Bronchial epithelial cell (primary cell): ENCODE measurements at regions not wholly inside any gene's neighbourhood (a gene's known extent, or its start where the extent isn't known, plus 50 kb on each side); places are given as distances from the start of the nearest gene placed in this dataset.
"Not testable (repeated sequence)": the region's sequence is repeated elsewhere in the genome, so short reads cannot be mapped to it uniquely, and the experiment has no call there.

Source experiments
- DNase-seq: peaks from one replicate; pipeline ENCODE4 v3.0.0-alpha.2; 2010; ENCODE audit warnings: low read depth
- FAIRE-seq: peaks from 2 replicates; lab custom pipeline; 2011; peaks lifted over from hg19 to GRCh38; lab: Jason Lieb, UNC
- H3K27me3 ChIP-seq: 2 replicates; pipeline ENCODE4 v1.5.1; 2011; ENCODE audit warnings: low read length; ENCODE audit not compliant: control insufficient read depth, insufficient read depth
- H3K36me3 ChIP-seq: 2 replicates; pipeline ENCODE4 v1.5.1; 2011; ENCODE audit warnings: low read length; ENCODE audit not compliant: control insufficient read depth, insufficient read depth
- H3K4me3 ChIP-seq: 2 replicates; pipeline ENCODE4 v1.5.1; 2011; ENCODE audit warnings: mild to moderate bottlenecking, low read depth, low read length, control low read depth
- TF ChIP-seq, protein P1 (sequence below): IDR thresholded peaks from 2 replicates; pipeline ENCODE4 v1.5.1; 2011; ENCODE audit warnings: mild to moderate bottlenecking, moderate library complexity, low read length, control low read depth, inconsistent platforms; ENCODE audit not compliant: insufficient read depth, severe bottlenecking

GRCh38 chr3:86887876-86888275, 103.1 kb downstream of the VGLL3 start:
- no peaks in the 10 kb centered on the region for H3K27me3 ChIP-seq
- no peaks in the 10 kb centered on the region for H3K36me3 ChIP-seq
- FAIRE-seq (no peak), DNase-seq (peak; percentile 22)
- H3K4me3 ChIP-seq = no peak overlapping the region
- TF ChIP-seq, protein P1, sequence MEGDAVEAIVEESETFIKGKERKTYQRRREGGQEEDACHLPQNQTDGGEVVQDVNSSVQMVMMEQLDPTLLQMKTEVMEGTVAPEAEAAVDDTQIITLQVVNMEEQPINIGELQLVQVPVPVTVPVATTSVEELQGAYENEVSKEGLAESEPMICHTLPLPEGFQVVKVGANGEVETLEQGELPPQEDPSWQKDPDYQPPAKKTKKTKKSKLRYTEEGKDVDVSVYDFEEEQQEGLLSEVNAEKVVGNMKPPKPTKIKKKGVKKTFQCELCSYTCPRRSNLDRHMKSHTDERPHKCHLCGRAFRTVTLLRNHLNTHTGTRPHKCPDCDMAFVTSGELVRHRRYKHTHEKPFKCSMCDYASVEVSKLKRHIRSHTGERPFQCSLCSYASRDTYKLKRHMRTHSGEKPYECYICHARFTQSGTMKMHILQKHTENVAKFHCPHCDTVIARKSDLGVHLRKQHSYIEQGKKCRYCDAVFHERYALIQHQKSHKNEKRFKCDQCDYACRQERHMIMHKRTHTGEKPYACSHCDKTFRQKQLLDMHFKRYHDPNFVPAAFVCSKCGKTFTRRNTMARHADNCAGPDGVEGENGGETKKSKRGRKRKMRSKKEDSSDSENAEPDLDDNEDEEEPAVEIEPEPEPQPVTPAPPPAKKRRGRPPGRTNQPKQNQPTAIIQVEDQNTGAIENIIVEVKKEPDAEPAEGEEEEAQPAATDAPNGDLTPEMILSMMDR = no peak

DNA sequence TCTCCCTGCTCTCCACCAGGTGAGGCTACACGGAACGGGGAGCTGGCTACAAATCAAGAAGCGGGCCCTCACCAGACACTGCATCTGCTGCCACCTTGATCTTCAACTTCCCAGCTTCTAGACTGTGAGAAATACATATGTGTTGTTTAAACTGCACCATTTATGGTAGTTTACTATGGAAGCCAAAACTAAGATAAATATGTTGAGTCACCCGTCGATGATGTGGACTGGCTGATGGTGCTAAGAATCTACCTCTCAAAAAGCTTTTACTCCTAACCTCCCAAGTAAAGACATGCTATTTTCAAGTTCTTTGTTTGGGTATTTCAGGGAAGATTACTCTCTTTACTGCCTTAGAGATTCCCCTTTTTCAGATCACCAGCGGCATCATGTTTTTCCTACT, 110.9 kb downstream of the VGLL3 start:
- TF ChIP-seq, protein P1 = no peak

DNA sequence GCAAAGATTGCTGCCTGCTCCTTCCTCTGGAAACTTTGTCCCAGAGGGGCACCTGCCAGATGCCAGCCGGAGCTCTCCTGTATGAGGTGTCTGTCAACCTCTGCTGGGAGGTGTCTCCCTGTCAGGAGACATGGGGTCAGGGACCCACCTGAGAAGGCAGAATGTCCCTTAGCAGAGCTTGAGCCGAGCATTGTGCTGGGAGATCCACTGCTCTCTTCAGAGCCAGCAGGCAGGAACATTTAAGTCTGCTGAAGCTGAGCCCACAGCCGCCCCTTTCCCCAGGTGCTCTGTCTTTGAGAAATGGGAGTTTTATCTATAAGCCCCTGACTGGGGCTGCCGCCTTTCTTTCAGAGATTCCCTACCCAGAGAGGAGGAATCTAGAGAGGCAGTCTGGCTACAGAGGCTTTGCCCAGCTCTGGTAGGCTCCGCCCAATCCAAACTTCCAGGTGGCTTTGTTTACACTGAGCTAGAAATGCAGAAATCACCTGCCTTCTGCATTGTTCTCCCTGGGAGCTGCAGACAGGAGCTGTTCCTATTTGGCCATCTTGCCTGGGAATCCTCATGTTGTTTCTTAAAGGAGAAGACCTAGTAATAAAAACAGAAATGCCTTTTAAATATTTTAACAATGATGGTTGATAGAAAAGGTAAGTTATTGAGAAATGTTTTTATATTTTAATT, 114.3 kb downstream of the VGLL3 start:
- H3K4me3 ChIP-seq, FAIRE-seq, H3K27me3 ChIP-seq, H3K36me3 ChIP-seq: not testable (repeated sequence)
- peak; percentile 5 for DNase-seq

More for the DNA sequence above, 110.9 kb downstream of the VGLL3 start:
- H3K27me3 ChIP-seq = no peaks in the 10 kb centered on the region
- DNase-seq (no peak), FAIRE-seq (no peak)
- H3K36me3 ChIP-seq = no peaks in the 10 kb centered on the region
- no peak overlapping the region for H3K4me3 ChIP-seq

GRCh38 chr3:86874790-86875189, 116.2 kb downstream of the VGLL3 start:
- not testable (repeated sequence) for FAIRE-seq, H3K4me3 ChIP-seq, H3K27me3 ChIP-seq, DNase-seq, H3K36me3 ChIP-seq

- Histone ChIP-seq H3K4me3 (no peak overlapping the region), H3K36me3 (no peaks in the 10 kb centered on the region), H3K27me3 (no peaks in the 10 kb centered on the region)
- DNase-seq (no peak), FAIRE-seq (no peak)
- TF ChIP-seq, protein P1 = no peak
Measured at GRCh38 chr3:86869566-86869965, 121.4 kb downstream of the VGLL3 start.

DNA sequence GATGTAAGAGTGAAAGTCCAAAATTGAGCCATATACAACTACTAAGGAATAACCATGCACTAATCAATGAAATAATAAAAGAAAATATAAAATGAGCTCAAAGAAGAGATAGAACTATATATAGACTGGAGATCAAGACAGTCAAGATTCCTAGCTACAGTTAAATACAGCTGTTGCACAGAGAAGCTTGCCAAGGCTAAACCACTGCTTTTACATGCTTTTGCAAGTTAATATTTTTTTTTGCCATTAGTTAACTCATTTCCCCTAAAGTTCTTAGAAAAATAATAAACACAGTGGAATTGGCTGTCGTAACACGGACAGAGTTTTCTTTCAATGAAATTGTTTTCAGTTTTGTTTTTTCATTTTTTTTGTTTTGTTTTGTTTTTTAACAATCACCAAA, 123.0 kb downstream of the VGLL3 start:
- FAIRE-seq (no peak), DNase-seq (no peak)
- H3K4me3 ChIP-seq = no peak overlapping the region
- H3K27me3 ChIP-seq = no peaks in the 10 kb centered on the region
- no peaks in the 10 kb centered on the region for H3K36me3 ChIP-seq
- TF ChIP-seq, protein P1 = no peak

GRCh38 chr3:86865506-86865905, 125.4 kb downstream of the VGLL3 start:
- no peaks in the 10 kb centered on the region for H3K27me3 ChIP-seq
- DNase-seq (no peak), FAIRE-seq (no peak)
- TF ChIP-seq, protein P1 = no peak
- no peaks in the 10 kb centered on the region for H3K36me3 ChIP-seq
- H3K4me3 ChIP-seq = no peak overlapping the region
